MM.1S (cell line): ENCODE measurements at regions not wholly inside any gene's neighbourhood (a gene's known extent, or its start where the extent isn't known, plus 50 kb on each side); places are given as distances from the start of the nearest gene placed in this dataset.

Experiments used
- EZH2 ChIP-seq: fragments of 300-600 bp; sonication (generic); optimal IDR thresholded peaks from 2 replicates; pipeline ENCODE3; 2017; ENCODE audit warnings: low read depth, mild to moderate bottlenecking, antibody characterized with exemption, low read length, mixed read lengths
- TF ChIP-seq, protein P1 (sequence below): fragments of 300-600 bp; sonication (generic); IDR thresholded peaks from 2 replicates; pipeline ENCODE4 v1.5.1; 2016; ENCODE audit warnings: antibody characterized with exemption, low read length, mixed read lengths

GRCh38 chr11:38315151-38315550 is 1717.1 kb upstream of the RAG2 start:
- TF ChIP-seq EZH2 = no peak
- TF ChIP-seq, protein P1, sequence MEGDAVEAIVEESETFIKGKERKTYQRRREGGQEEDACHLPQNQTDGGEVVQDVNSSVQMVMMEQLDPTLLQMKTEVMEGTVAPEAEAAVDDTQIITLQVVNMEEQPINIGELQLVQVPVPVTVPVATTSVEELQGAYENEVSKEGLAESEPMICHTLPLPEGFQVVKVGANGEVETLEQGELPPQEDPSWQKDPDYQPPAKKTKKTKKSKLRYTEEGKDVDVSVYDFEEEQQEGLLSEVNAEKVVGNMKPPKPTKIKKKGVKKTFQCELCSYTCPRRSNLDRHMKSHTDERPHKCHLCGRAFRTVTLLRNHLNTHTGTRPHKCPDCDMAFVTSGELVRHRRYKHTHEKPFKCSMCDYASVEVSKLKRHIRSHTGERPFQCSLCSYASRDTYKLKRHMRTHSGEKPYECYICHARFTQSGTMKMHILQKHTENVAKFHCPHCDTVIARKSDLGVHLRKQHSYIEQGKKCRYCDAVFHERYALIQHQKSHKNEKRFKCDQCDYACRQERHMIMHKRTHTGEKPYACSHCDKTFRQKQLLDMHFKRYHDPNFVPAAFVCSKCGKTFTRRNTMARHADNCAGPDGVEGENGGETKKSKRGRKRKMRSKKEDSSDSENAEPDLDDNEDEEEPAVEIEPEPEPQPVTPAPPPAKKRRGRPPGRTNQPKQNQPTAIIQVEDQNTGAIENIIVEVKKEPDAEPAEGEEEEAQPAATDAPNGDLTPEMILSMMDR = no peak
